ENCODE measurements at regions not wholly inside any gene's neighbourhood (a gene's known extent, or its start where the extent isn't known, plus 50 kb on each side); places are given as distances from the start of the nearest gene placed in this dataset.

DNA sequence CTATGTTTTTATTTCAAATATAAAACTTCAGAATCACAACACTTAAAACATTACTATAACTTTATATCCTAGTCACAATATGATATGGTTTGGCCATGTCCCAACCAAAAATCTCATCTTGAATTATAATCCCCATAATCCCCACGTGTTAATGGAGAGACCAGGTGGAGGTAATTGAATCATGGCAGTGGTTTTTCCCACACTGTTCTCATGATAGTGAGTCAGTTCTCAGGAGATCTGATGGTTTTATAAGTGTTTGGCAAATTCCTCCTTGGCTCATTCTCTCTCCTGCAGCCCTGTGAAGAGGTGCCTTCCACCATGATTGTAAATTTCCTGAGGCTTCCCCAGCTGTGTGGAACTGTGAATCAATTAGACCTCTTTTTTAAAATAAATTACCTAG lies 307.6 kb downstream of the SPRY2 start:
- DNase-seq (ENCODE audit: low read depth) = no peak

DNA sequence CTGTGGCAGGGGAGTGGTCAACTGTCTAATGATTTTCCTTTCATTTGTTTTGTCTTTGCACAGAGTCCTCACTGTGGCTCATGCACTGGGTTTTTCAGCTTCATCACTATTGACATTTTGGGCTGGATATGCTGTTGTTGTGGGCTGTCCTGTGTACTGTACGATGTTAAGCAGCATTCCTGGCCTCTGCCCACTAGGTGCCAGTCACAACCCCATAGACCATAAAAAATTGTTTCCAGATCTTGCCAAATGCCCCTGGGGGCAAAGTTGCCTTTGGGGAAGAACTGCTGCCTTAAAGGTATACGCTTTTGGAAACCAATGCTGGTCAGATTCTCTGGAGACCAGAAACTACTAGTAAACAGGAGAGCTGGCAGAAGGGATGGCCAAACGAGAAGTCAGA lies 310.4 kb downstream of the SPRY2 start:
- DNase-seq (ENCODE audit: low read depth) = no peak

GRCh38 chr13:80029170-80029569 lies 311.8 kb downstream of the SPRY2 start:
- no peak for DNase-seq (ENCODE audit: low read depth)

- no peak for DNase-seq (ENCODE audit: low read depth)
Measured at GRCh38 chr13:80022146-80022545, 318.8 kb downstream of the SPRY2 start.

GRCh38 chr13:80012251-80012650 lies 328.7 kb downstream of the SPRY2 start:
- no peak for DNase-seq (ENCODE audit: low read depth)

DNA sequence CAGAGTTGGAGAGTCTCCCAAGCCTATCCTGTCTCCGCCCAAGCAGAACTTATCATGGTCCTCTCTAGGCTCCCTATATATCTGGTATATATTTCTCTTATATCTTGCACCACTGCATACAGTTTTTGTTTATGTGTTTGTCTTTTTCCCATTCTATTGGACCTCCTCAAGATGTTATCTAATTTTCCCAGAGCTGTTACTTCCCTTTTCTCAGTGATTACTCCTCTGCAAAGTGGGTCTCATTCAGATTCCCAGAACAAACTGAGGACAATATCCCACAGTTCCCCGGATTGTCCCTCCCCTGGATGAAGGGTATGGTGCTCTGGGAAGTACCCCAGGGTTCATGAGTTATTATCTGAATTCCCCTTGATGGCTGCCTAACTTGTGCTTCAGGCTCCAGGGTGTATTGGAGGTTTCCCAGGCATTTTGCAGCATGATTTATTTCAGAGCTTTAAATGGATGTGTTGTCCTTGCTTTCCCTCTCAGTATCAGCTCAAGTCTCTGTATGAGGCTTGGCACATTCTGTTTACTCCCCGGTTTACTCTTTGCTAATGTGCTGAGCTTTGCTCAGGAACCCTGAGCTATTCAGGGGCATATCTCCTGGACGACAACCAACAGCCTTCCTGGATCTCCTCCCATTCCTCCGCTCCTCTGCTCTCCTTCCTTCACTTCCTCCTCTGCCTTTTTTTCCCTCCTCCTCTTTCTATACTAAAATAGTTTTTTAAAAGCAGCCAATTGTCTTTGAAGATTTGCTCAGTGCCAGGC lies 329.3 kb downstream of the SPRY2 start:
- DNase-seq (ENCODE audit: low read depth) = no peak

DNA sequence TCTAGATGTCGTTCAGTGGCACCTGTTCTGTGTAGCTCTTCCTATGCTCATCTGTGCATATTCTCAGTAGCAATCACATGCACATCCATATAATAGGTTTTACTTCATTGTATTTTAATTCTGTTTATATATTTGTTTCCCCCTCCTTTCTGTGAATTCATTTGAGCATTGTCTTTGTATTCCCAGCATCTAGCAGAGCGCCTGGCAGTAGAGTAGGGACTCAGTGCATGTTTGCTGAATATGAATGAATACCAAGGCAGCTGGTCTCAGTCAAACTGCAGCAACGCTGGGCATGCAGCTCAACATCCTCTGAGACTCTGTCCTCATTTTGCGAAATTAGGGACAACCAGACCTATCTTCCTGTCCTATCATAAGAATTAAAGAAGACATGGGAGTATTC lies 330.1 kb downstream of the SPRY2 start:
- no peak for DNase-seq (ENCODE audit: low read depth)

GRCh38 chr13:80010286-80010831 lies 330.6 kb downstream of the SPRY2 start:
- DNase-seq (ENCODE audit: low read depth) = no peak

GRCh38 chr13:80009760-80010159 lies 331.2 kb downstream of the SPRY2 start:
- no peak for DNase-seq (ENCODE audit: low read depth)

- DNase-seq (ENCODE audit: low read depth) = no peak
Measured at GRCh38 chr13:80006940-80007339, 334.0 kb downstream of the SPRY2 start.

GRCh38 chr13:80001510-80001842 lies 339.4 kb downstream of the SPRY2 start:
- DNase-seq (ENCODE audit: low read depth) = no peak

GRCh38 chr13:80000684-80001509 lies 340.0 kb downstream of the SPRY2 start:
- no peak for DNase-seq (ENCODE audit: low read depth)

GRCh38 chr13:79999601-80000000 lies 341.3 kb downstream of the SPRY2 start:
- DNase-seq (ENCODE audit: low read depth) = no peak

- no peak for DNase-seq (ENCODE audit: low read depth)
Measured at GRCh38 chr13:79998381-79998880, 342.5 kb downstream of the SPRY2 start.

DNA sequence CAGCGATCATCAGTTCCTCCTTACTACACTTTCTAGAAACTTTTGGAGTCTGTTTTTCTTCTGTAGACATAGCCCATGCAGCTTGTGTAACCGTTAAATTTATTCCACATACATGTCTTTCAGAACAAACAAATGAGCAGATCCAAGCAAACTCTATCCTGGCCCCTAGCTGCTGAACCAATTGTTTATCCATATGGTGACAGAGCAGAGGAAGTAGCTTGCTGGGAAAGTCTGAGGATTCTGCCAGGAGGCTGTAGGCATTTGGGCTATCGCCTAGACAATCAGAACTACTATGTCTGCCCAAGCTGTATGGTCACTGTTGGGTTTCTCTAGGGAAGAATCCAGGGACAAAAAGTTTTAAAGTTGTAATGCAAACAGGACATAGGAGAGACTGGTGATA lies 343.7 kb downstream of the SPRY2 start:
- no peak for DNase-seq (ENCODE audit: low read depth)

DNA sequence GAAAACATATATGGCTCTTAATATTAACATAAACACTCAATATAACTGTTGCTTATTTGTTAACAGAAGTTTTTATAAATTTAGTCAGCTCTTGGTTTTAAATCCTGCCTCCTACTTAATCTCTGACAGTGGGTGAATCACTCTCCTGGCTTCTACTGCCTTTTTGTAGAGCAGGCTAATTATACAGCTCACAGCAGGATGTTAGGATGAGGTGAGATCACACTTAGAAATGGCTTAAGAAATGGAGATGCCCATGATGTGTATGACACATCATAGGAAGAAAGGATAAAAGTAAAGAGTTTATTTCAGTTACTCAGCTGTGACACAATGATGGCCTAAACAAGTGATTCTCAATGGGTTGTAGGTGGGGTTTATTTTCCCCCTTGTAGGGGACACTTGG lies 345.6 kb downstream of the SPRY2 start:
- no peak for DNase-seq (ENCODE audit: low read depth)

GRCh38 chr13:79992111-79992510 lies 348.8 kb downstream of the SPRY2 start:
- DNase-seq (ENCODE audit: low read depth) = no peak

- DNase-seq (ENCODE audit: low read depth) = no peak
Measured at GRCh38 chr13:79990048-79990447, 350.9 kb downstream of the SPRY2 start.

DNA sequence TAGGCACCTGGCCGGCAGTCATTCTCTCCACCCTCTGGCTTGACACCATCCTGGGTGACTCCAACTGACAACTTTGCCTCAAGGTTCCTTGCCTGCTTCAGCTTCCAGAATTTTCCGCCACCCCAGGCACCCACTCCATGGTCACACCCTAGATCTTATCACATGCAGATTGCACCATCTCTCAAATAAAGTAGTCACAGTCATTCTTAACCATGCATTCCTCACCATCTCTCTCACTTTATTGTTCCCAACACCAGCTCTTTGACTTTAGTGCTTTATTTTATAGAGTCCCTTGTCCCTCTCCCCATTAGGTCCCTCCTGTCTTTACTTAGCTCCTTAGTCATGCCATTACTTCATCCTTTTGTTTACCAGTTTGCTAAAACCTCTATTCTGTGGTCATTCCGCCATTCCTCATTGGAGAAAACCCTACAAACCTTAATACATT lies 351.7 kb downstream of the SPRY2 start:
- DNase-seq (ENCODE audit: low read depth) = no peak

GRCh38 chr13:79988573-79988972 lies 352.4 kb downstream of the SPRY2 start:
- DNase-seq (ENCODE audit: low read depth) = no peak

GRCh38 chr13:79987761-79988160 lies 353.2 kb downstream of the SPRY2 start:
- DNase-seq (ENCODE audit: low read depth) = no peak

DNA sequence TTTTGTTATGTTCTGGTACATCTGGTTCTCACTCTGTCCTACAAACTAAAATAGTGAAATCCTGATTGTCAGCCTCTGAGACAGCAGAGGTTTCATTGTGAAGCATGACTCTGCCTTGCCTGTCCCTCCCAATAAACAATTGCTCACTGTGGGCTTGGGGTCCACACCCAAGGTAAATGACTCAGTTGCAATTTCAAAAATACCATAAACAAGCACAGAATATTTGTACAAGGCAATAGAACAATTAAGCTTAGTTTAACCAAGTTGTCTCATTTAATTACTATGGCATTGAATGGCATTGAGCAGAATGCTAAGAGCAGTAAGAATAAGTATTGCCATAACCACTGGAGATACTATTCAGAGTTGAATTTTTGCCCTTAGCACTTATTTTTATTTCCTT lies 353.6 kb downstream of the SPRY2 start:
- DNase-seq (ENCODE audit: low read depth) = no peak

DNA sequence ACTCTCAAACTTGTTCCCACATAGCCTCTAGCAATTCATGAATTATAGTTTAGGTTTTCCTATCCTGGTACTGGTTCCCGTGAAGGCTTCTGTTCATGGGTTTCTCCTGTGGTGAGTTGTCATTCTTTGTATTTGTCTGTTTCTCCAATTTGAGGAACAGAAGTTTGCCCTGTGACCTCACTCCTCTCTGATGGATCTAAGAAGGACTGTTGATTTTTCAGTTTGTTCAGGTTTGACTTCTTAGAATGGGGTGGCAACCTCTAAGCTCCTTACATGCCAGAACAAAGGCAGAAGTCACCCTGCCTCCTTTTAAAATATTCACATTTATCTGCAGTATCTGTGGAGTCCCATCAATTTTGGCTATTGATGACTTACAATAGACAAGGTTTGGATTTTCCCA lies 354.0 kb downstream of the SPRY2 start:
- no peak for DNase-seq (ENCODE audit: low read depth)

Measured in stimulated activated CD8-positive, alpha-beta memory T cell treated with anti-CD3 and anti-CD28 coated beads, Interleukin-12 subunit alpha, Interleukin-12 subunit beta, amount 100 ng/mL, for 1 hour (primary cell).